ENCODE measurements at regions not wholly inside any gene's neighbourhood (a gene's known extent, or its start where the extent isn't known, plus 50 kb on each side); places are given as distances from the start of the nearest gene placed in this dataset.

DNA sequence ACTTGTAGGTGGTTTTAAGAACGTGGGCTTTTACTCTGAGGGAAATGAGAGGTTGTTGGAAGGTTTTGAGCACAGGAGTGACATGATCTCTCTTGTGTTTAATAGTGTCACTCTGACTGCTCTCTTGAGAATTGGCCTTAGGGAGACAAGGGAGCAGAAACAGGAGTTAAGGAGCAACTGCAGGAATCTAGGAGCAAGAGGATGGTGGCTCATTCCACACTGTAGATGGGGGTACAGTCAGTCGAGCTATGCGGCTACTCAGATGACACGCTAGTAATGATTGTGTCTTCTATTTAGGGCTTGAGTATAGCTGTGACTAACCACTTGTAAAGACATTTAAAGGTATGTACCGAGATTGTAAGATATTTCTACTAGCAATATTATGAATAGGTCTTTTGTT is 87.4 kb downstream of the RPRM start:
- ChIA-PET POLR2A (no interaction called here), RAD21 (ENCODE audit: low non-redundant PET in 1 of 2, low total read pairs in 2 of 2, uncharacterized antibody in 2 of 2, unreplicated experiment in 2 of 2) (no interaction called here), CTCF (no interaction called here)
- Histone ChIP-seq H4K20me1 (ENCODE audit: insufficient read depth) (no peaks in the 10 kb centered on the region), H3K9ac (ENCODE audit: low read length) (no peak overlapping the region), H2AFZ (ENCODE audit: low read depth, low read length, poor library complexity, severe bottlenecking) (no peak overlapping the region), H3K4me1 (ENCODE audit: control insufficient read depth in 1 of 2, insufficient read depth in 2 of 2, low read length in 2 of 2) (no peaks in the 10 kb centered on the region), H3K27me3 (ENCODE audit: insufficient read depth, low read length) (no peaks in the 10 kb centered on the region), H3K9me2 (ENCODE audit: insufficient read depth) (no peaks in the 10 kb centered on the region), H3K4me2 (ENCODE audit: low read length) (no peak overlapping the region), H3K27ac (ENCODE audit: low read depth, low read length) (no peak overlapping the region), H3K36me3 (ENCODE audit: control insufficient read depth in 1 of 2, insufficient read depth in 2 of 2, low read length in 2 of 2) (no peaks in the 10 kb centered on the region), H3K4me3 (replicated peaks in 1 of 2; ENCODE audit: low read depth in 1 of 2, low read length in 2 of 2) (no peak overlapping the region), H3K9me3 (ENCODE audit: control insufficient read depth in 1 of 2, insufficient read depth in 1 of 2, low read depth in 1 of 2, low read length in 2 of 2) (no peaks in the 10 kb centered on the region), H3K79me2 (ENCODE audit: insufficient read depth, low read length) (no peaks in the 10 kb centered on the region)
- intact Hi-C loops (cut with micrococcal nuclease) = no loop called here
- DNase-seq (ENCODE audit: low read depth, low spot score) = no peak
- TF ChIP-seq CEBPB (IDR thresholded peaks at IDR 0.05; ENCODE audit: low read depth) (no peak), POLR2AphosphoS5 (IDR thresholded peaks at IDR 0.05; ENCODE audit: low read depth, low read length) (no peak), EGR1 (IDR thresholded peaks at IDR 0.05; ENCODE audit: low read depth) (no peak), REST (IDR thresholded peaks at IDR 0.05; ENCODE audit: low read depth) (no peak), EZH2 (IDR thresholded peaks at IDR 0.05) (no peak), POLR2A (IDR thresholded peaks at IDR 0.05; ENCODE audit: borderline replicate concordance, extremely low read depth, insufficient read depth, insufficient read length) (no peak), SRF (IDR thresholded peaks at IDR 0.05; ENCODE audit: low read depth) (no peak), TCF7L2 (IDR thresholded peaks at IDR 0.05; ENCODE audit: borderline replicate concordance, extremely low read depth, insufficient read depth, insufficient read length) (no peak), JUND (IDR thresholded peaks at IDR 0.05) (no peak), ZFX (IDR thresholded peaks at IDR 0.05) (no peak), CBX3 (IDR thresholded peaks at IDR 0.05; ENCODE audit: low read depth) (no peak), YY1 (IDR thresholded peaks at IDR 0.05; ENCODE audit: extremely low read depth, insufficient replicate concordance, low read depth, low read length) (no peak)
- TF ChIP-seq, protein P1, sequence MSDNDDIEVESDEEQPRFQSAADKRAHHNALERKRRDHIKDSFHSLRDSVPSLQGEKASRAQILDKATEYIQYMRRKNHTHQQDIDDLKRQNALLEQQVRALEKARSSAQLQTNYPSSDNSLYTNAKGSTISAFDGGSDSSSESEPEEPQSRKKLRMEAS (IDR thresholded peaks at IDR 0.05) = no peak
- TF ChIP-seq, protein P2, sequence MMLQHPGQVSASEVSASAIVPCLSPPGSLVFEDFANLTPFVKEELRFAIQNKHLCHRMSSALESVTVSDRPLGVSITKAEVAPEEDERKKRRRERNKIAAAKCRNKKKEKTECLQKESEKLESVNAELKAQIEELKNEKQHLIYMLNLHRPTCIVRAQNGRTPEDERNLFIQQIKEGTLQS (IDR thresholded peaks at IDR 0.05) = no peak
- TF ChIP-seq, protein P3, sequence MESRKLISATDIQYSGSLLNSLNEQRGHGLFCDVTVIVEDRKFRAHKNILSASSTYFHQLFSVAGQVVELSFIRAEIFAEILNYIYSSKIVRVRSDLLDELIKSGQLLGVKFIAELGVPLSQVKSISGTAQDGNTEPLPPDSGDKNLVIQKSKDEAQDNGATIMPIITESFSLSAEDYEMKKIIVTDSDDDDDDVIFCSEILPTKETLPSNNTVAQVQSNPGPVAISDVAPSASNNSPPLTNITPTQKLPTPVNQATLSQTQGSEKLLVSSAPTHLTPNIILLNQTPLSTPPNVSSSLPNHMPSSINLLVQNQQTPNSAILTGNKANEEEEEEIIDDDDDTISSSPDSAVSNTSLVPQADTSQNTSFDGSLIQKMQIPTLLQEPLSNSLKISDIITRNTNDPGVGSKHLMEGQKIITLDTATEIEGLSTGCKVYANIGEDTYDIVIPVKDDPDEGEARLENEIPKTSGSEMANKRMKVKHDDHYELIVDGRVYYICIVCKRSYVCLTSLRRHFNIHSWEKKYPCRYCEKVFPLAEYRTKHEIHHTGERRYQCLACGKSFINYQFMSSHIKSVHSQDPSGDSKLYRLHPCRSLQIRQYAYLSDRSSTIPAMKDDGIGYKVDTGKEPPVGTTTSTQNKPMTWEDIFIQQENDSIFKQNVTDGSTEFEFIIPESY (IDR thresholded peaks at IDR 0.05; ENCODE audit: extremely low read depth, insufficient replicate concordance, low read length) = no peak
- no peak for ATAC-seq
- no TSS peak for BruUV-seq (replicated peaks)

All from HCT116 (cell line).